ENCODE measurements at regions not wholly inside any gene's neighbourhood (a gene's known extent, or its start where the extent isn't known, plus 50 kb on each side); places are given as distances from the start of the nearest gene placed in this dataset.

DNA sequence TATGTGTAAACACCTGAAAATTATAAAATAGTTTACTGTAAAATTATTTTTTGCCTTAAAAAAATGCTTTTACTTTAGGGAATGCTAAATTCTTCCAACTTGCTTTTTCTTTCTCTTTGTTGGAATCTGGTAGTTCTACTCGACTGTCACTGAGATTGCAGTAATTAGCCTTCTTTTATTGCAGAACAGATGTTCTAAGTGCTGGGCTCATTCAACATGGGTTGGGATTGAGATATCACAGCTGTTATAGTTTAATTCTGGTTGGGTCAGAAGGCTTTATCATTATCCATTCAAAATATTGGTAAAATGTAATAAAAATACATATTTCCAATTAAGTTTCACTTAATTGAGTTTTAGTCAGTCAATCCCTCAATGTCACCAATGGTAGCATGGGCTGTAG is 686.7 kb downstream of the CDH18 start:
- H3K4me1 ChIP-seq: no peaks in the 10 kb centered on the region
- TF ChIP-seq, protein P1, sequence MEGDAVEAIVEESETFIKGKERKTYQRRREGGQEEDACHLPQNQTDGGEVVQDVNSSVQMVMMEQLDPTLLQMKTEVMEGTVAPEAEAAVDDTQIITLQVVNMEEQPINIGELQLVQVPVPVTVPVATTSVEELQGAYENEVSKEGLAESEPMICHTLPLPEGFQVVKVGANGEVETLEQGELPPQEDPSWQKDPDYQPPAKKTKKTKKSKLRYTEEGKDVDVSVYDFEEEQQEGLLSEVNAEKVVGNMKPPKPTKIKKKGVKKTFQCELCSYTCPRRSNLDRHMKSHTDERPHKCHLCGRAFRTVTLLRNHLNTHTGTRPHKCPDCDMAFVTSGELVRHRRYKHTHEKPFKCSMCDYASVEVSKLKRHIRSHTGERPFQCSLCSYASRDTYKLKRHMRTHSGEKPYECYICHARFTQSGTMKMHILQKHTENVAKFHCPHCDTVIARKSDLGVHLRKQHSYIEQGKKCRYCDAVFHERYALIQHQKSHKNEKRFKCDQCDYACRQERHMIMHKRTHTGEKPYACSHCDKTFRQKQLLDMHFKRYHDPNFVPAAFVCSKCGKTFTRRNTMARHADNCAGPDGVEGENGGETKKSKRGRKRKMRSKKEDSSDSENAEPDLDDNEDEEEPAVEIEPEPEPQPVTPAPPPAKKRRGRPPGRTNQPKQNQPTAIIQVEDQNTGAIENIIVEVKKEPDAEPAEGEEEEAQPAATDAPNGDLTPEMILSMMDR (IDR thresholded peaks at IDR 0.05; ENCODE audit: borderline replicate concordance): no peak
- intact Hi-C loops (cut with micrococcal nuclease): no loop called here
- H3K36me3 ChIP-seq: no peaks in the 10 kb centered on the region
- H3K9me3 ChIP-seq (replicated peaks): peaks cover 20% of the 10 kb centered on the region
- H3K4me3 ChIP-seq: no peak overlapping the region
- H3K27me3 ChIP-seq (ENCODE audit: low read depth): no peaks in the 10 kb centered on the region
- H3K27ac ChIP-seq (replicated peaks): no peak overlapping the region
- DNase-seq: no peak

DNA sequence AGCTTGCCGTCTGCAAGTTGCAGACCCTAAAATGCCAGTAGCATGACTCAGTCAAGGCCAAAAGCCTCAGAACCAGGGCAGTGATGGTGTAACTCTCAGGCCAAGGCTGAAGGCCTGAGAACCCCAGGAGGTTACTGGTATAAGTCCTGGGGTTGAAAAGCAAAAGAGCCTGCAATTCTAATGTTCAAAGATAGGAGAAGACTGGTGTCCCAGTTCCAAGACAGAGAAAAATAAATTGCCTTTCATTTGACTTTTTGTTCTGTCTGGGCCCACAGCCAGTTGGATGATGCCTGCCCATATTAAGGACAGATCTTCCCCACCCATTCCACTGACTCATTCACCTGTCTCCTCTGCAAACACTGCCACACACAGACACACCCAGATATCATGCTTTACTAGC is 673.2 kb downstream of the CDH18 start:
- Histone ChIP-seq H3K4me1 (no peaks in the 10 kb centered on the region), H3K4me3 (no peak overlapping the region), H3K27ac (replicated peaks) (no peak overlapping the region), H3K36me3 (no peaks in the 10 kb centered on the region), H3K9me3 (replicated peaks) (peaks cover 4% of the 10 kb centered on the region), H3K27me3 (ENCODE audit: low read depth) (no peaks in the 10 kb centered on the region)
- DNase-seq: no peak
- intact Hi-C loops (cut with micrococcal nuclease): no loop called here
- TF ChIP-seq, protein P1 (IDR thresholded peaks at IDR 0.05; ENCODE audit: borderline replicate concordance): no peak

DNA sequence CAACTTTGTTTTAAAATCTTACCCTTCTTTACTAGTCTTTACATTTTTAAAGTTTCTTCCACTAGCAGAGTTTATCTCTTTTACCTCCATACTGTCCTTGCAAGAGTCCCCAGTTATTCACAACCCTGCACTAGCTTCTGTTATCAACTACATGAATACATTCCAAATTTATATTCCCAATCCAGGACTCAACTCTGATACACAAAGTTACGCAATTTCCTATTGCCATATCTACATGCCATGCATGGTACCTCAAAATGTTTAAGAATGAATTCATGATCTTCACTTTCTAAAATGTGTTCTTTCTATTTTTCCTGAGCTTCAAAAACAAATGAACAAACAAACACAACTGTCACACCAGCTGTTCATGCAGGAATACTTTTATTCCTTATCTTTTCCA is 668.7 kb downstream of the CDH18 start:
- H3K27me3 ChIP-seq (ENCODE audit: low read depth): no peaks in the 10 kb centered on the region
- H3K4me3 ChIP-seq: no peak overlapping the region
- DNase-seq: no peak
- H3K36me3 ChIP-seq: no peaks in the 10 kb centered on the region
- intact Hi-C loops (cut with micrococcal nuclease): no loop called here
- no peak overlapping the region for H3K27ac ChIP-seq (replicated peaks)
- H3K4me1 ChIP-seq: no peaks in the 10 kb centered on the region
- no peaks in the 10 kb centered on the region for H3K9me3 ChIP-seq (replicated peaks)
- TF ChIP-seq, protein P1 (IDR thresholded peaks at IDR 0.05; ENCODE audit: borderline replicate concordance): no peak

DNA sequence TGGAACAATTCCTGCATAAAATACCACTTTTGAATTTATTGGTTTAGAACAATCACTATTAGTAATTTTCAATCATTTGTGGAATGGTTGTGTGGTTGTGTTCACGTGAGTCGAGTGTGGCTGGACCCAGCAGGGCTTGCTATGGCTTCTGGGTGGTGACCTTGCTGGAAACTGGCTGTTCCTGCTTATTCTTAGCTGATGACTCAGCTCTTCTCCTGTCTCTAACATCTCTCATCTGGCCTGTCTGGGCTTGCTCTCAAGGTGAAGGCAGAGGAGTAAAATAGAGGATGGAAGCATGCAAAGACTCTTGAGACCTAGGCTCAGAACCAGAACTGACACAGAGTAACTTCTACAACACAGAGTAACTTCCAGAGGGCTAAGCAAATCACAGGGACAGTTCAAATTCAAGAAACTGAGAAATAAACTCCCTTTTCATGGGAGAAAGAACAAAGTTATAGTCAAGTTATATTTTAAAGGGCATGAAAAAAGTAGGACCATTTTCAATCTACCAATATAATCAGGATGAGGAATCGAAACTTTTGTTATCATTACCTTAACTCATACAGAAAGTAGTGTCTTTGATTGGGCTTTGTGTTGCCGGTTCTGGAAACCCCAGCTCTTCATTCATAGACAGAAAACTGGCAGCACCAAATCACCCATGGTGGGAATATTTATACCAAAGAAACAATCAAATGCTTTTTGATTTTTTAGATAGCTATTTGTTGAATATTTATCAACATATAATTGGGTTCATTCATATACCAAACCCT is 665.1 kb downstream of the CDH18 start:
- H3K36me3 ChIP-seq: no peaks in the 10 kb centered on the region
- H3K9me3 ChIP-seq (replicated peaks): no peaks in the 10 kb centered on the region
- H3K4me3 ChIP-seq: no peak overlapping the region
- no peak for DNase-seq
- H3K27ac ChIP-seq (replicated peaks): no peak overlapping the region
- intact Hi-C loops (cut with micrococcal nuclease): no loop called here
- no peaks in the 10 kb centered on the region for H3K4me1 ChIP-seq
- H3K27me3 ChIP-seq (ENCODE audit: low read depth): no peaks in the 10 kb centered on the region
- TF ChIP-seq, protein P1 (IDR thresholded peaks at IDR 0.05; ENCODE audit: borderline replicate concordance): no peak

DNA sequence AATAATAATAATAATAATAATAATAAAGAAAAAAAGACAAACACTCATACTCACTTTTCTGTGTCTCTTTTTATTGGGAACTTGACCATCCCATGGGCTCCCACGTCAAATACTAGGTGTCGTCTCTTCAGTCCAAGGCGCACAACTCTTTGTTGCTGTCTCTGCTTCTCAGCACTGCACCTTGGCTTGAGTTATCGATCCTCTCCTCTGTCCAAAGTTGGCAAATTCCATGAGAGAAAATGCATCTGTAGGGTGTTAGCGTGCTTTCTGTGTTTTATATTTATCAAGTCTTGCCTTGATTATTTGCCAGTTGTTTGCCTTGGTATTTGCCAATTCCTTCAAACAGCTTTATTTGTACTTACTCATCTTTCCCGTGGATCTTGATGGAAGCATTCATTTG is 653.7 kb downstream of the CDH18 start:
- H3K4me1 ChIP-seq: no peaks in the 10 kb centered on the region
- H3K27ac ChIP-seq (replicated peaks): no peak overlapping the region
- TF ChIP-seq, protein P1 (IDR thresholded peaks at IDR 0.05; ENCODE audit: borderline replicate concordance): no peak
- H3K36me3 ChIP-seq: no peaks in the 10 kb centered on the region
- no peak for DNase-seq
- intact Hi-C loops (cut with micrococcal nuclease): no loop called here
- no peak overlapping the region for H3K4me3 ChIP-seq
- H3K27me3 ChIP-seq (ENCODE audit: low read depth): no peaks in the 10 kb centered on the region
- peaks cover 22% of the 10 kb centered on the region for H3K9me3 ChIP-seq (replicated peaks)

Data from left ventricle myocardium inferior (tissue), 1 donor.